ENCODE measurements at regions not wholly inside any gene's neighbourhood (a gene's known extent, or its start where the extent isn't known, plus 50 kb on each side); places are given as distances from the start of the nearest gene placed in this dataset.

GRCh38 chr7:22640269-22640668 is 86.7 kb upstream of the IL6 start:
- no peak for DNase-seq (ENCODE audit: low read depth in 2 of 2)
- no peak overlapping the region for H3K4me3 ChIP-seq (replicated peaks in 1 of 2; ENCODE audit: low read depth in 2 of 2, low read length in 2 of 2)

GRCh38 chr7:22639396-22639795 is 87.6 kb upstream of the IL6 start:
- TF ChIP-seq CTCF (IDR thresholded peaks at IDR 0.05; ENCODE audit: low read depth, low read length): no peak
- H3K4me3 ChIP-seq (replicated peaks in 1 of 2; ENCODE audit: low read depth in 2 of 2, low read length in 2 of 2): no peak overlapping the region
- DNase-seq (ENCODE audit: low read depth in 2 of 2): peak; percentile 64 to 66

More at GRCh38 chr7:22640269-22640668, 86.7 kb upstream of the IL6 start:
- TF ChIP-seq CTCF (IDR thresholded peaks at IDR 0.05; ENCODE audit: low read depth, low read length): no peak

- TF ChIP-seq CTCF (IDR thresholded peaks at IDR 0.05; ENCODE audit: low read depth, low read length): no peak
- DNase-seq (ENCODE audit: low read depth in 2 of 2): no peak
- H3K4me3 ChIP-seq (replicated peaks in 1 of 2; ENCODE audit: low read depth in 2 of 2, low read length in 2 of 2): no peak overlapping the region
Measured at GRCh38 chr7:22635349-22635748, 91.7 kb upstream of the IL6 start.

- TF ChIP-seq CTCF (IDR thresholded peaks at IDR 0.05; ENCODE audit: low read depth, low read length): no peak
- DNase-seq (ENCODE audit: low read depth in 2 of 2): no peak
- no peak overlapping the region for H3K4me3 ChIP-seq (replicated peaks in 1 of 2; ENCODE audit: low read depth in 2 of 2, low read length in 2 of 2)
Measured at GRCh38 chr7:22633954-22634474, 93.0 kb upstream of the IL6 start.

- no peak for DNase-seq (ENCODE audit: low read depth in 2 of 2)
- TF ChIP-seq CTCF (IDR thresholded peaks at IDR 0.05; ENCODE audit: low read depth, low read length): no peak
- H3K4me3 ChIP-seq (replicated peaks in 1 of 2; ENCODE audit: low read depth in 2 of 2, low read length in 2 of 2): no peak overlapping the region
Measured at GRCh38 chr7:22633286-22633953, 93.6 kb upstream of the IL6 start.

GRCh38 chr7:22632674-22633073 is 94.3 kb upstream of the IL6 start:
- H3K4me3 ChIP-seq (replicated peaks in 1 of 2; ENCODE audit: low read depth in 2 of 2, low read length in 2 of 2): no peak overlapping the region
- TF ChIP-seq CTCF (IDR thresholded peaks at IDR 0.05; ENCODE audit: low read depth, low read length): no peak
- peak in 1 of 2 donors; percentile 82 for DNase-seq (ENCODE audit: low read depth in 2 of 2)

GRCh38 chr7:22631730-22632129 is 95.3 kb upstream of the IL6 start:
- no peak for DNase-seq (ENCODE audit: low read depth in 2 of 2)
- TF ChIP-seq CTCF (IDR thresholded peaks at IDR 0.05; ENCODE audit: low read depth, low read length): no peak
- H3K4me3 ChIP-seq (replicated peaks in 1 of 2; ENCODE audit: low read depth in 2 of 2, low read length in 2 of 2): no peak overlapping the region
